SK-N-MC (cell line): ENCODE measurements at regions not wholly inside any gene's neighbourhood (a gene's known extent, or its start where the extent isn't known, plus 50 kb on each side); places are given as distances from the start of the nearest gene placed in this dataset.
"Not testable (repeated sequence)": the region's sequence is repeated elsewhere in the genome, so short reads cannot be mapped to it uniquely, and the experiment has no call there.

Experiments used
- DNase-seq: peaks from one replicate; pipeline ENCODE4 v3.0.0-alpha.2; 2011; ENCODE audit warnings: low read depth, low spot score
- H3K27ac ChIP-seq: fragments of 200-600 bp; sonication (generic); 2 replicates; pipeline ENCODE4 v1.5.1; 2016; ENCODE audit warnings: mixed run types
- H3K36me3 ChIP-seq: fragments of 200-600 bp; sonication (generic); 2 replicates; pipeline ENCODE4 v1.6.1; 2017; ENCODE audit warnings: antibody characterized with exemption, low read length, mixed read lengths; ENCODE audit not compliant: insufficient read depth
- H3K4me3 ChIP-seq: fragments of 200-600 bp; sonication (generic); 2 replicates; pipeline ENCODE4 v1.5.1; 2016
- H3K9ac ChIP-seq: fragments of 200-600 bp; sonication (generic); 2 replicates; pipeline ENCODE4 v1.8.0; 2017; ENCODE audit warnings: mixed run types, mixed read lengths; ENCODE audit not compliant: insufficient read length
- H3K9me3 ChIP-seq: fragments of 200-600 bp; sonication (generic); 2 replicates; pipeline ENCODE4 v1.6.1; 2017; ENCODE audit warnings: low read depth, mild to moderate bottlenecking, antibody characterized with exemption, low read length, moderate library complexity, mixed read lengths
- EZH2 ChIP-seq: fragments of 200-600 bp; sonication (generic); IDR thresholded peaks from one replicate; pipeline ENCODE4 v1.6.1; 2017; ENCODE audit warnings: antibody characterized with exemption
- FOXP2 ChIP-seq: optimal IDR thresholded peaks from 2 replicates; pipeline ENCODE3; 2011; ENCODE audit warnings: mild to moderate bottlenecking, moderate library complexity; ENCODE audit not compliant: insufficient read depth; ENCODE audit errors: extremely low read length, control extremely low read depth
- POLR2AphosphoS5 ChIP-seq: IDR thresholded peaks from 2 replicates; pipeline ENCODE4 v1.6.1; 2012; ENCODE audit warnings: mild to moderate bottlenecking, low read depth, low read length, borderline replicate concordance

- no peak for DNase-seq
- TF ChIP-seq FOXP2 (no peak), POLR2AphosphoS5 (no peak), EZH2 (no peak)
- H3K9me3 ChIP-seq: no peaks in the 10 kb centered on the region
- no peaks in the 10 kb centered on the region for H3K36me3 ChIP-seq
- H3K4me3 ChIP-seq: no peak overlapping the region
- H3K27ac ChIP-seq: no peak overlapping the region
- H3K9ac ChIP-seq: no peak overlapping the region
Measured at GRCh38 chr18:57887543-57888383, 84.6 kb upstream of the ATP8B1 start.

GRCh38 chr18:57885931-57886330 lies 82.8 kb upstream of the ATP8B1 start:
- TF ChIP-seq POLR2AphosphoS5: no peak
- no peak for TF ChIP-seq FOXP2
- no peak for TF ChIP-seq EZH2
- H3K9ac ChIP-seq: no peak overlapping the region
- no peaks in the 10 kb centered on the region for H3K9me3 ChIP-seq
- no peak overlapping the region for H3K4me3 ChIP-seq
- no peak for DNase-seq
- H3K36me3 ChIP-seq: no peaks in the 10 kb centered on the region
- no peak overlapping the region for H3K27ac ChIP-seq

- Histone ChIP-seq H3K9ac (no peak overlapping the region), H3K9me3 (no peaks in the 10 kb centered on the region), H3K4me3 (no peak overlapping the region), H3K27ac (no peak overlapping the region), H3K36me3 (no peaks in the 10 kb centered on the region)
- TF ChIP-seq EZH2 (no peak), FOXP2 (no peak), POLR2AphosphoS5 (no peak)
- DNase-seq: no peak
Measured at GRCh38 chr18:57882465-57882864, 79.3 kb upstream of the ATP8B1 start.

- DNase-seq: peak; percentile 30
- Histone ChIP-seq H3K27ac (no peak overlapping the region), H3K4me3 (no peak overlapping the region), H3K9ac (no peak overlapping the region), H3K9me3 (no peaks in the 10 kb centered on the region), H3K36me3 (no peaks in the 10 kb centered on the region)
- TF ChIP-seq FOXP2 (no peak), EZH2 (no peak), POLR2AphosphoS5 (no peak)
Measured at GRCh38 chr18:57881818-57882413, 78.8 kb upstream of the ATP8B1 start.

- DNase-seq, H3K36me3 ChIP-seq, H3K4me3 ChIP-seq, H3K9me3 ChIP-seq, H3K27ac ChIP-seq, H3K9ac ChIP-seq: not testable (repeated sequence)
Measured at GRCh38 chr18:57879924-57880323, 76.8 kb upstream of the ATP8B1 start.

- Histone ChIP-seq H3K36me3 (no peaks in the 10 kb centered on the region), H3K9me3 (no peaks in the 10 kb centered on the region), H3K4me3 (no peak overlapping the region), H3K27ac (no peak overlapping the region), H3K9ac (no peak overlapping the region)
- DNase-seq: no peak
- no peak for TF ChIP-seq EZH2
- TF ChIP-seq FOXP2: no peak
- TF ChIP-seq POLR2AphosphoS5: no peak
Measured at GRCh38 chr18:57869221-57869620, 66.1 kb upstream of the ATP8B1 start.

- Histone ChIP-seq H3K36me3 (no peaks in the 10 kb centered on the region), H3K9me3 (no peaks in the 10 kb centered on the region), H3K4me3 (no peak overlapping the region), H3K9ac (no peak overlapping the region), H3K27ac (no peak overlapping the region)
- no peak for DNase-seq
- TF ChIP-seq POLR2AphosphoS5 (no peak), FOXP2 (no peak), EZH2 (no peak)
Measured at GRCh38 chr18:57866355-57866754, 63.2 kb upstream of the ATP8B1 start.

GRCh38 chr18:57864615-57865121 lies 61.6 kb upstream of the ATP8B1 start:
- Histone ChIP-seq H3K4me3 (no peak overlapping the region), H3K36me3 (no peaks in the 10 kb centered on the region), H3K9me3 (no peaks in the 10 kb centered on the region), H3K9ac (no peak overlapping the region), H3K27ac (no peak overlapping the region)
- no peak for DNase-seq
- no peak for TF ChIP-seq POLR2AphosphoS5
- TF ChIP-seq EZH2: no peak

- Histone ChIP-seq H3K9ac (no peak overlapping the region), H3K9me3 (no peaks in the 10 kb centered on the region), H3K27ac (no peak overlapping the region), H3K4me3 (no peak overlapping the region), H3K36me3 (no peaks in the 10 kb centered on the region)
- no peak for DNase-seq
- TF ChIP-seq POLR2AphosphoS5: no peak
- TF ChIP-seq FOXP2: no peak
- no peak for TF ChIP-seq EZH2
Measured at GRCh38 chr18:57863706-57864105, 60.6 kb upstream of the ATP8B1 start.
